H1 (cell line): ENCODE measurements at regions not wholly inside any gene's neighbourhood (a gene's known extent, or its start where the extent isn't known, plus 50 kb on each side); places are given as distances from the start of the nearest gene placed in this dataset.

ENCODE experiments used
- CTCF ChIA-PET: fragments of 300-600 bp; sonication (Branson Sonifier 250); formaldehyde crosslinking; loops from one replicate; lab custom pipeline; 2021; ENCODE audit not compliant: partially characterized antibody; lab: Charles Lee
- POLR2A ChIA-PET: fragments of 300-600 bp; sonication (Branson Sonifier 250); formaldehyde crosslinking; loops from one replicate; lab custom pipeline; 2021; ENCODE audit warnings: inconsistent platforms; ENCODE audit not compliant: partially characterized antibody; lab: Charles Lee
- DNase-seq, 2 experiments: peaks; one replicate each; pipeline versions ENCODE4 v3.0.0 to v3.0.0-alpha.2; 2010 to 2022; ENCODE audit warnings: low spot score in 2 of 2, low read depth in 1 of 2, mixed read lengths in 1 of 2
- FAIRE-seq: peaks from 2 replicates; lab custom pipeline; 2011; peaks lifted over from hg19 to GRCh38; lab: Jason Lieb, UNC
- H2AFZ ChIP-seq: 2 replicates; pipeline ENCODE4 v1.8.1; 2012; ENCODE audit warnings: low read length, inconsistent platforms
- H2AK5ac ChIP-seq: 2 replicates; pipeline ENCODE4 v1.6.1; 2013; ENCODE audit warnings: low read depth, low read length
- H2BK120ac ChIP-seq: replicated peaks from 2 replicates; pipeline ENCODE3; 2013; ENCODE audit warnings: low read depth, low read length, inconsistent platforms
- H2BK12ac ChIP-seq: 2 replicates; pipeline ENCODE4 v1.6.1; 2013; ENCODE audit warnings: low read depth, low read length
- H2BK15ac ChIP-seq: 2 replicates; pipeline ENCODE4 v1.6.1; 2013; ENCODE audit warnings: low read length
- H2BK20ac ChIP-seq: 2 replicates; pipeline ENCODE4 v1.6.1; 2013; ENCODE audit warnings: low read length
- H2BK5ac ChIP-seq: 2 replicates; pipeline ENCODE4 v1.6.1; 2013; ENCODE audit warnings: low read depth, low read length
- H3K14ac ChIP-seq: 2 replicates; pipeline ENCODE4 v1.6.1; 2013; ENCODE audit warnings: inconsistent platforms; ENCODE audit not compliant: insufficient read length
- H3K18ac ChIP-seq: 2 replicates; pipeline ENCODE4 v1.6.1; 2013; ENCODE audit warnings: low read length; ENCODE audit errors: extremely low read depth
- H3K23ac ChIP-seq: 2 replicates; pipeline ENCODE4 v1.6.1; 2013; ENCODE audit warnings: inconsistent platforms; ENCODE audit not compliant: insufficient read length
- H3K23me2 ChIP-seq: 2 replicates; pipeline ENCODE4 v1.6.1; 2013; ENCODE audit warnings: low read depth, low read length
- H3K27ac ChIP-seq: 2 replicates; pipeline ENCODE4 v1.6.1; 2011; ENCODE audit warnings: low read depth, low read length, inconsistent platforms
- H3K27me3 ChIP-seq, 4 experiments: replicated peaks in 1 of 4; 1 replicate in 1 of 4; 2 replicates in 3 of 4; pipeline versions ENCODE4 v1.6.1 to v1.8.1; 2011 to 2013; ENCODE audit warnings: low read length in 3 of 4, mild to moderate bottlenecking in 3 of 4, inconsistent platforms in 2 of 4, mixed read lengths in 2 of 4, moderate library complexity in 1 of 4; ENCODE audit not compliant: control insufficient read depth in 3 of 4, insufficient read depth in 3 of 4; ENCODE audit errors: extremely low read depth in 1 of 4
- H3K36me3 ChIP-seq, 4 experiments: 2 replicates each; pipeline versions ENCODE4 v1.6.1 to v1.8.1; 2011 to 2013; ENCODE audit warnings: mild to moderate bottlenecking in 4 of 4, low read length in 3 of 4, moderate library complexity in 2 of 4, control low read depth in 1 of 4, inconsistent platforms in 1 of 4; ENCODE audit not compliant: insufficient read depth in 4 of 4, control insufficient read depth in 2 of 4
- H3K4ac ChIP-seq: replicated peaks from 2 replicates; pipeline ENCODE3; 2013; ENCODE audit warnings: low read length, low read depth, mixed read lengths, inconsistent platforms; ENCODE audit not compliant: insufficient read length
- H3K4me1 ChIP-seq, 4 experiments: replicated peaks in 1 of 4; 1 replicate in 1 of 4; 2 replicates in 3 of 4; pipeline versions ENCODE4 v1.6.1 to v1.8.1; 2011 to 2013; ENCODE audit warnings: low read length in 3 of 4, inconsistent platforms in 2 of 4, mixed read lengths in 1 of 4; ENCODE audit not compliant: insufficient read depth in 4 of 4, control insufficient read depth in 3 of 4
- H3K4me2 ChIP-seq, 2 experiments: 2 replicates each; pipeline versions ENCODE4 v1.6.1 to v1.8.1; 2011 to 2013; ENCODE audit warnings: low read depth in 2 of 2, low read length in 2 of 2, control low read depth in 1 of 2, inconsistent platforms in 1 of 2, mild to moderate bottlenecking in 1 of 2; ENCODE audit not compliant: insufficient read depth in 1 of 2
- H3K4me3 ChIP-seq, 4 experiments: fragments of 200-600, 300-600 bp in 1 of 4; sonication (generic), shearing (Covaris generic), sonication (Bioruptor Twin) in 1 of 4; 2 replicates each; pipeline versions ENCODE4 v1.5.1 to v1.8.1; 2011 to 2016; ENCODE audit warnings: low read length in 4 of 4, low read depth in 3 of 4, control low read depth in 2 of 4, inconsistent platforms in 2 of 4, mild to moderate bottlenecking in 2 of 4, mixed read lengths in 1 of 4, moderate library complexity in 1 of 4; ENCODE audit not compliant: insufficient read depth in 2 of 4; ENCODE audit errors: extremely low read depth in 1 of 4
- H3K56ac ChIP-seq: replicated peaks from 2 replicates; pipeline ENCODE3; 2013; ENCODE audit warnings: low read depth, mild to moderate bottlenecking, mixed read lengths, low read length, inconsistent platforms; ENCODE audit not compliant: insufficient read length
- H3K79me1 ChIP-seq: 2 replicates; pipeline ENCODE4 v1.6.1; 2013; ENCODE audit warnings: low read depth, low read length, control low read depth
- H3K79me2 ChIP-seq, 2 experiments: 2 replicates each; pipeline versions ENCODE4 v1.6.1 to v1.8.1; 2012 to 2013; ENCODE audit warnings: low read length in 2 of 2, mild to moderate bottlenecking in 2 of 2, inconsistent platforms in 1 of 2; ENCODE audit not compliant: insufficient read depth in 2 of 2, control insufficient read depth in 1 of 2
- H3K9ac ChIP-seq, 4 experiments: replicated peaks in 1 of 4; 1 replicate in 1 of 4; 2 replicates in 3 of 4; pipeline versions ENCODE4 v1.6.1 to v1.8.1; 2011 to 2013; ENCODE audit warnings: low read depth in 3 of 4, low read length in 3 of 4, control low read depth in 2 of 4, mild to moderate bottlenecking in 2 of 4, moderate library complexity in 2 of 4, inconsistent platforms in 1 of 4; ENCODE audit errors: extremely low read depth in 1 of 4
- H3K9me3 ChIP-seq, 2 experiments: 2 replicates each; pipeline versions ENCODE4 v1.6.1 to v1.8.1; 2012 to 2013; ENCODE audit warnings: mild to moderate bottlenecking in 2 of 2, moderate library complexity in 2 of 2, control low read depth in 1 of 2, inconsistent platforms in 1 of 2, low read depth in 1 of 2, low read length in 1 of 2, mixed read lengths in 1 of 2; ENCODE audit not compliant: insufficient read depth in 2 of 2
- H4K20me1 ChIP-seq, 2 experiments: replicated peaks in 1 of 2; 2 replicates each; pipeline versions ENCODE3 to v1.8.1; 2011 to 2013; ENCODE audit warnings: inconsistent platforms in 2 of 2, low read length in 2 of 2, mild to moderate bottlenecking in 1 of 2; ENCODE audit not compliant: insufficient read depth in 2 of 2, control insufficient read depth in 1 of 2
- H4K5ac ChIP-seq: 2 replicates; pipeline ENCODE4 v1.6.1; 2013; ENCODE audit warnings: low read length, low read depth, mixed read lengths, inconsistent platforms; ENCODE audit not compliant: insufficient read length
- H4K8ac ChIP-seq: 2 replicates; pipeline ENCODE4 v1.8.0; 2013; ENCODE audit warnings: mild to moderate bottlenecking, moderate library complexity, low read length, inconsistent platforms; ENCODE audit not compliant: insufficient read depth; ENCODE audit errors: extremely low read depth
- H4K91ac ChIP-seq: replicated peaks from 2 replicates; pipeline ENCODE3; 2013; ENCODE audit warnings: low read length, mixed read lengths, inconsistent platforms; ENCODE audit not compliant: insufficient read length
- ASH2L ChIP-seq: fragments of 200-600, 300-600 bp; sonication (generic); IDR thresholded peaks from one replicate; pipeline ENCODE4 v1.7.1; 2017; ENCODE audit warnings: low read length
- CBX8 ChIP-seq: fragments of 300-800, 300-1000 bp; sonication (generic); IDR thresholded peaks from 2 replicates; pipeline ENCODE4 v1.7.1; 2016; ENCODE audit warnings: low read depth, low read length, borderline replicate concordance
- CREB1 ChIP-seq: IDR thresholded peaks from 2 replicates; pipeline ENCODE4 v1.6.1; 2012; ENCODE audit warnings: inconsistent platforms
- EGR1 ChIP-seq: IDR thresholded peaks from 2 replicates; pipeline ENCODE4 v1.6.1; 2011; ENCODE audit warnings: low read depth, low read length, borderline replicate concordance
- FOSL1 ChIP-seq: IDR thresholded peaks from 2 replicates; pipeline ENCODE4 v1.6.1; 2011; ENCODE audit warnings: mild to moderate bottlenecking, low read depth, low read length, moderate library complexity; ENCODE audit not compliant: insufficient read depth
- GTF2F1 ChIP-seq: IDR thresholded peaks from 2 replicates; pipeline ENCODE4 v1.6.1; 2012; ENCODE audit warnings: low read depth, low read length, improper control_type of control experiment, borderline replicate concordance
- HDAC2 ChIP-seq, 2 experiments: fragments of 300-600 bp in 1 of 2; sonication (generic) in 1 of 2; IDR thresholded peaks; 2 replicates each; pipeline ENCODE4 v1.6.1; 2011 to 2012; ENCODE audit warnings: low read depth in 2 of 2, low read length in 2 of 2, mild to moderate bottlenecking in 2 of 2, moderate library complexity in 2 of 2, borderline replicate concordance in 1 of 2, inconsistent platforms in 1 of 2
- JUND ChIP-seq: IDR thresholded peaks from 2 replicates; pipeline ENCODE4 v1.6.1; 2011; ENCODE audit warnings: mild to moderate bottlenecking, improper control_type of control experiment, low read length
- KDM4A ChIP-seq: IDR thresholded peaks from one replicate; pipeline ENCODE4 v1.7.1; 2012; ENCODE audit warnings: low read depth, mild to moderate bottlenecking, moderate library complexity, low read length, inconsistent platforms; ENCODE audit not compliant: severe bottlenecking
- MAFK ChIP-seq: IDR thresholded peaks from 2 replicates; pipeline ENCODE4 v1.6.1; 2012; ENCODE audit warnings: low read depth, mild to moderate bottlenecking, improper control_type of control experiment, low read length
- POLR2A ChIP-seq, 2 experiments: IDR thresholded peaks; 1 replicate in 1 of 2; 2 replicates in 1 of 2; pipeline ENCODE4 v1.6.1; 2011; ENCODE audit warnings: low read depth in 2 of 2, low read length in 2 of 2, mild to moderate bottlenecking in 2 of 2; ENCODE audit errors: control extremely low read depth in 1 of 2
- POU5F1 ChIP-seq: IDR thresholded peaks from 2 replicates; pipeline ENCODE4 v1.6.1; 2011; ENCODE audit warnings: low read depth, mild to moderate bottlenecking, low read length, moderate library complexity
- RFX5 ChIP-seq: IDR thresholded peaks from 2 replicates; pipeline ENCODE4 v1.6.1; 2011; ENCODE audit warnings: low read depth, low read length, improper control_type of control experiment, borderline replicate concordance
- SIRT6 ChIP-seq: IDR thresholded peaks from one replicate; pipeline ENCODE4 v1.7.1; 2012; ENCODE audit warnings: low read length, inconsistent platforms
- WGBS, 2 experiments: shearing (Covaris generic) in 1 of 2; methylation state at CpG; one replicate each; pipeline versions ENCODE4 v1.1.6 to v1.1.7; 2013 to 2015; ENCODE audit warnings: low lambda C conversion rate in 2 of 2, mixed read lengths in 2 of 2, inconsistent platforms in 1 of 2, low coverage in 1 of 2, missing lambda C conversion rate in 1 of 2; ENCODE audit not compliant: insufficient replicate concordance in 2 of 2, insufficient coverage in 1 of 2, insufficient read length in 1 of 2; ENCODE audit errors: extremely low coverage in 1 of 2, missing lambda C conversion rate in 1 of 2; 5-methylcytosine and 5-hydroxymethylcytosine counted together

- no peak overlapping the region for H3K18ac ChIP-seq
- no peak overlapping the region for H2AFZ ChIP-seq
- H3K56ac ChIP-seq = no peak overlapping the region
- H2BK5ac ChIP-seq = no peak overlapping the region
- no peak for DNase-seq
- peaks cover 0 to 13% (median 6%) of the 10 kb centered on the region in 4 experiments; a peak in 3 of 7 replicates for H3K4me1 ChIP-seq
- no peaks in the 10 kb centered on the region for H3K23me2 ChIP-seq
- H3K4me2 ChIP-seq = no peak overlapping the region
- H3K4ac ChIP-seq = no peak overlapping the region
- no peak overlapping the region for H4K91ac ChIP-seq
- H4K20me1 ChIP-seq = no peaks in the 10 kb centered on the region
- H3K79me2 ChIP-seq = no peaks in the 10 kb centered on the region
- no peaks in the 10 kb centered on the region; a peak in 2 of 7 replicates for H3K27me3 ChIP-seq
- peaks cover 11 to 16% of the 10 kb centered on the region in 2 experiments for H3K9me3 ChIP-seq
- no peak overlapping the region for H3K4me3 ChIP-seq
- no peak overlapping the region for H3K14ac ChIP-seq
- FAIRE-seq = no peak
- no peaks in the 10 kb centered on the region for H3K79me1 ChIP-seq
- 94% methylated on average over 1 of the region's 1 CpG; no CpG with 5 or more reads in 1 of the 2 experiments for WGBS, 2 experiments
- ChIA-PET POLR2A (no interaction called here), CTCF (interaction anchor here (1.1 to 3.3 kb wide), 2 partner anchors 9 to 12 kb away, joined by 3 to 13 read pairs; no protein-coding TSS in a partner anchor)
- H3K27ac ChIP-seq = no peak overlapping the region
- no peak overlapping the region for H2BK120ac ChIP-seq
- no peak overlapping the region for H3K9ac ChIP-seq
- no peak overlapping the region for H3K23ac ChIP-seq
- H4K5ac ChIP-seq = no peak overlapping the region
- no peak overlapping the region for H4K8ac ChIP-seq
- H2BK12ac ChIP-seq = no peak overlapping the region
- no peak overlapping the region for H2BK15ac ChIP-seq
- H3K36me3 ChIP-seq = no peaks in the 10 kb centered on the region
- no peak overlapping the region for H2BK20ac ChIP-seq
- no peak overlapping the region for H2AK5ac ChIP-seq
- TF ChIP-seq JUND (no peak), MAFK (no peak), KDM4A (no peak), GTF2F1 (no peak), SIRT6 (no peak), POLR2A (IDR thresholded peaks at IDR 0.05; ENCODE audit: control extremely low read depth in 1 of 2, low read depth in 2 of 2, low read length in 2 of 2) (no peak), RFX5 (no peak), CREB1 (no peak), FOSL1 (no peak), HDAC2 (IDR thresholded peaks at IDR 0.05; ENCODE audit: borderline replicate concordance in 1 of 2, low read depth in 2 of 2, low read length in 2 of 2) (no peak), EGR1 (no peak), POU5F1 (no peak), ASH2L (no peak), CBX8 (no peak)
These were observed 79.4 kb upstream of the PRR23E start for GRCh38 chr3:127113571-127113891.
